H4 (cell line): ENCODE measurements at regions not wholly inside any gene's neighbourhood (a gene's known extent, or its start where the extent isn't known, plus 50 kb on each side); places are given as distances from the start of the nearest gene placed in this dataset.

ENCODE experiments used
- DNase-seq: peaks from one replicate; pipeline ENCODE4 v3.0.0-alpha.2; 2015; ENCODE audit warnings: low spot score

DNA sequence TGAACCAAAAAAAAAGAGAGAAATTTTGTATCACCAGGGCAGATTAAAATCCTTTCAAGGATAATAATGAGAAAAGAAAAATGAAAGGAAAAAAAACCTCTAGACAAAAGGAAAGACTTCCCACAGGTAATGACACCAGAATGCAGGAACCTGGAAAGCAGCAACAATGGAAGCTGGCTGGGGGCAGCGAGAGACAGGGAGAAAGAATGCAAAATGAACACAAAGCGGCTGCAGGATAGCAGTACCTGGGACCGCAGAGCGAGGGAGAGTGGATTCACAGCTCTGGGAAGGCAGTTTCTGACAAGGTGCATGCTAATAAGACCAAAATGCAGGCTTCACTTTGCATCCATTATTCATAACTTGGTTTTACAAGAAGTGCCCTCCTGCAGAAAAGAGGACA is 349.0 kb downstream of the SIPA1L2 start:
- DNase-seq, result no peak

DNA sequence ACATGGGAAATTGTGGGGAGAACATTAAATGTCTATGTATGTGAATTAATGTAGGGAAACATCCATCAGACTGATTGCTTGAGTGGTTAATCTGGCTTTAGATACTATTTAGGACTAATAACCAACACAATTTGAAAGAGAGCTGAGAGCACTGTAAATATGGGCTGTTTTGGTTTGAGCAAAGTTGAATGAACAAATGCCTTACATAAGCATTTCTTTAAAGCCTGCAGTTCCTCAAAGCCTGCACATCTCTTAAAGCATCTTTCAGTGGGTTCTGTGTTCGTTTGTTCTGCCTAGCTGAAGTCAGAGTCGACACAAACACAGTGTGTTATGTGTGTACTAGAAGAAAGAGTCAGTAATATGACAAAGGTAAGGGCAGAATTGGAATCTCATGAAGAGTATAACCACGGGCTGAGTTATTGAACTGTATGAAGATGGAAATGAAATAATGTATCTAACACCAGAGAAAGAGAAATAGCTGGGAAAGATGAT is 350.0 kb downstream of the SIPA1L2 start:
- DNase-seq, result no peak

GRCh38 chr1:232278925-232279324 is 351.0 kb downstream of the SIPA1L2 start:
- DNase-seq, result no peak

DNA sequence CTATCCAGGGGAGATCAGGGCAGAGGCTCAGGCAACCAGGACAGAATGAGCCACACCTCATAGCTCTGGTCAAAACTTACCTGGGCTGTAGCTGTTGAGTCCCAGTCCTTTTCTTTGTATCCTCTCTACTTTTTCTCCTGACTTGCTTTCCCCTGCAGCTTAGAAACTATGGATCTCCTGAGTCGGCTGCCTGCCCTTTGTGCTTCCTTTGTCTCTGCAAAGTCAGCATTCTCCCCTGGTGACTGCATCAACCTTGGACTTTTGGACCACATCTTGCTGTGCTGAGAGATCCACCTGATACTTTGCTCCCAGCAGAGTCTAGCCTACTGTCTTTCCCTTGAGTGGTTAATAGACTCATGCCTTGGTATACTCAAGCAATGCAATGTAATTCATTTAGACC is 353.3 kb downstream of the SIPA1L2 start:
- DNase-seq, result no peak

- DNase-seq, result no peak
Measured at GRCh38 chr1:232274999-232275710, 354.8 kb downstream of the SIPA1L2 start.

DNA sequence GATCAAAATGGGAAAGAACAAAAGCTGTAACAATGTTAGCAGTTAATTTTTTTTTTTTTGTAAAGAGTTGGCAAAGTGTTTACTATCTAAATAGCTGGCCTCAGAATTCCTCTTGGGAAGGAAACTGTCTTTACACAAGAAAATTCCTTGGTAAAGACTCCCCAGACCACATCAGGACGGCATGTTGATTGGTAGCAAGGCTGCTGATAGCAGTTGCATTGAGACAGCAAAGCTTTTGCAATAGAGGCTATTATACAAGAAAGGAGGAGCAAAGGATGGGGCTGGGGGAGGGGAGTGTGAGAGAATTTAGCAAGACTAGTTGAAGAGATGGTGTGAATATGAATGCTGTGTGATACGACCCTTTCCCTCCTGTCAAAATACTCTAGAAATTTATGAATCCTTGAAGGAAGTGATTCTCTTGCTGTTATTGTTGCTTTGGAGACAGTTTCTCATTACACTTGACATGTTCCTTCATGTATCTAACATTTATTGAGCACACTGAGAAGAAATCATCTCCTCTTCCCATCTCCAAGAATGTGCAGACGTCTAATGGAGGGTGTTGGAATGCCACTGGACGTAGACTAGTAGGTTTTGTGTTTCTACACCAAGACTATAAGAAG is 355.6 kb downstream of the SIPA1L2 start:
- DNase-seq, result no peak

GRCh38 chr1:232273011-232273410 is 356.9 kb downstream of the SIPA1L2 start:
- no peak for DNase-seq

- DNase-seq, result peak; percentile 87
Measured at GRCh38 chr1:232271991-232272589, 357.8 kb downstream of the SIPA1L2 start.

DNA sequence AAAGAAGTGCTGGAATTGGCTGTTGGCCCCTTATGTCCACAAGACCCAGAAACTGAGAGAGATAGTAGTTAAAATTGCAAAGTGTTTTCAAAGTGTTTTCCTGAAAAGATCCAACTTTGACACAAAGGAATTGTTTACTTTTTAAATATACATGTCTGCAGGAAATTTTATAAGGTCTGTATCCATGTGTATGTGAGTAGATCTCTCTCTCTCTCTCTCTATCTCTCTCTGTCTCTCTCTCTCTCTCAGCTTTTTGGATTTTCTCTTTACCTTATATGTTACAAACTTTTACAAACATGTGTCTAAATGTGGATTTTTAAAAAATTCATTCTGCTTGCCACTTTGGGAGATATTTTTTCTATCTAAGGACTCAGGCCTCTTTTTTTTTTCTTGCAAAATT is 358.6 kb downstream of the SIPA1L2 start:
- no peak for DNase-seq

DNA sequence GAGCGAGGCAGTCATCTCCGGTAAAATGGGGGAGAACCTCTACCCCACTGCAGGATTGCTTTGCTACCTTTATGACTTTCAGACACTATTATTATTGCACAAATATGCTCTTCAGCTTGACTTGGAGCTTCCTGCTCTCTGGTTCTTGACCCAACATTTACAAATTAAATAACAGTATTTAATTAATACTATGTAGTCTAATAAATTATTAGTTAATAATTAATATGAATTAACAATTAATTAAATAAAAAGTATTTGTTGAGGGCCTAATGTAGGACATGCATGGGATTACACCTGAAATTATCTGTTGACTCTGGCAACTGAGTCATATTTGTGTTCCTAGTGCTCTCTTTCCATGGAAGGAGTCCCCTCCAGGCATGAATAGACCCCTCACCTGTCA is 359.9 kb downstream of the SIPA1L2 start:
- DNase-seq, result no peak

DNA sequence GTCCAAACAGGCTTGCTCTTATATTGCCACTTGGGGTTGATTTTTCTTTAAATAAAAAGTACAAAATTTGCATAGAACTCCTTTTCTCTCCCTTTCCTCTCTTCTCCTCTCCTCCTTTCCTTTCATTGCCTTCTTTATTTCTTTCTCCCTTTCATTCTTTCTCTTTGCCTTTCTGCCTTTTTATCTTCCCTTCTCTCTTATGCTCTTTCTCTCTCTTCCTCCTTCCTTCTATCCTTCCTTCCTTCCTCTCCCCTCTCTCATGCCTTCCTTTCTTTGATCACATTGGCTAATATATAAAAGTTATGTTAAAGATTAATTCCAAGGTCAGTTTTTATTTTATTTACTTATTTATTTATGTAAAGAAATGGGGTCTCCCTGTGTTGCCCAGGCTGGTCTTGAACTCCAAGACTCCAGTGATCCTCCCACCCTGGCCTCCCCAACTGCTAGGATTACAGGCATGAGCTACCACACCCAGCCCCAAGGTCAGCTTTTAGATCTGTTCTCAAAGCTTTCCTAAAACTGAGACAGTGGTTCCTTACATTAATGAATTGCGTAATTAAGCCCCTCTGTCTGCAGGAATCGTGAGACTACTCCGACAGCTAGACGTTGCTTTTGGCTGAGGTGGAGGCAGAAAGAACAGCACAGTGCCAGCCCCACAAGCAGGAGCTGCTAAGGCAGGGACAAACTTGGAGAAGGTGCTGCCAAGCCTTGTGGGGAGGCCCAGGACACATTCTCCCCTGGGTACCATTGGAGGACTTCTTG is 361.9 kb downstream of the SIPA1L2 start:
- no peak for DNase-seq

- DNase-seq, result no peak
Measured at GRCh38 chr1:232267092-232267836, 362.7 kb downstream of the SIPA1L2 start.

- no peak for DNase-seq
Measured at GRCh38 chr1:232263452-232263851, 366.5 kb downstream of the SIPA1L2 start.

DNA sequence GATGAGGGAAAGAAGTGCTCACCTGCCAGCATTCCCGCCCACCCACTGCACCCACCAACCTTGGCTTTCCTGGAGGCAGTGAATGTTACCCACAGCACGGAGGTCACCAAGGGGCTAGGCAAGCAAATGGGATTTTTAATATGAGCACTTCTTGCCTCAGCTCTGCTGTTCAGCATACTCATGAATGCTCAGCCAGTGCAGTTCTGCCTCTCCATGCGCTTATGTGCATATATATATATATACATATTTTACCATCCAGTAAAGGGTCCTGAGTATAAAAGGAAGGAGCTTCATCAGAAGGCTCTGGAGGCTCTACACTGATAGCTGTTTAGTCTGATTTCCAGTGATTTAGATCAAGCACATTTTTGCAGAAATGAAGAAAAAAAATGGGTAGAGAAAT is 366.9 kb downstream of the SIPA1L2 start:
- no peak for DNase-seq

- no peak for DNase-seq
Measured at GRCh38 chr1:232260861-232261260, 369.1 kb downstream of the SIPA1L2 start.

DNA sequence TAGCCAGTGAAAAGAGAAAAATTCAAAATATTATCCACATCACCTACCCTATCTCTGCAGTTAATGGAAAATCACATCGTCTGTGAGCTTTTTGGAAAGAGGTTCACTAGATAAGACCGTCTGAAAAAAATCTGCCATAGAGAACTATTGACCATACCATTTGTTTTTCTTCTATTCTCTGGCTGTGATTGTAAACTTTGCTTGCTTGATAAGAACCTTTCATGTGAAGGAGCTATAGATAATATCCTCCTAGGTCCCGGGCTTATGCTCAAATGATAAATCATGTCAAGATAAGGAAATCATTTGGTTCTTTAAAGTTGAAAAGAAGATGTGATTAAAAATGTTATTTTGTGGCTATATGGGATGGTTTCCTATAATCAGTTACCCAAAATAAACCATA is 369.9 kb downstream of the SIPA1L2 start:
- DNase-seq, result no peak

- no peak for DNase-seq
Measured at GRCh38 chr1:232259333-232259732, 370.6 kb downstream of the SIPA1L2 start.

GRCh38 chr1:232252546-232253118 is 377.3 kb downstream of the SIPA1L2 start:
- DNase-seq, result no peak

- no peak for DNase-seq
Measured at GRCh38 chr1:232250838-232251237, 379.1 kb downstream of the SIPA1L2 start.

DNA sequence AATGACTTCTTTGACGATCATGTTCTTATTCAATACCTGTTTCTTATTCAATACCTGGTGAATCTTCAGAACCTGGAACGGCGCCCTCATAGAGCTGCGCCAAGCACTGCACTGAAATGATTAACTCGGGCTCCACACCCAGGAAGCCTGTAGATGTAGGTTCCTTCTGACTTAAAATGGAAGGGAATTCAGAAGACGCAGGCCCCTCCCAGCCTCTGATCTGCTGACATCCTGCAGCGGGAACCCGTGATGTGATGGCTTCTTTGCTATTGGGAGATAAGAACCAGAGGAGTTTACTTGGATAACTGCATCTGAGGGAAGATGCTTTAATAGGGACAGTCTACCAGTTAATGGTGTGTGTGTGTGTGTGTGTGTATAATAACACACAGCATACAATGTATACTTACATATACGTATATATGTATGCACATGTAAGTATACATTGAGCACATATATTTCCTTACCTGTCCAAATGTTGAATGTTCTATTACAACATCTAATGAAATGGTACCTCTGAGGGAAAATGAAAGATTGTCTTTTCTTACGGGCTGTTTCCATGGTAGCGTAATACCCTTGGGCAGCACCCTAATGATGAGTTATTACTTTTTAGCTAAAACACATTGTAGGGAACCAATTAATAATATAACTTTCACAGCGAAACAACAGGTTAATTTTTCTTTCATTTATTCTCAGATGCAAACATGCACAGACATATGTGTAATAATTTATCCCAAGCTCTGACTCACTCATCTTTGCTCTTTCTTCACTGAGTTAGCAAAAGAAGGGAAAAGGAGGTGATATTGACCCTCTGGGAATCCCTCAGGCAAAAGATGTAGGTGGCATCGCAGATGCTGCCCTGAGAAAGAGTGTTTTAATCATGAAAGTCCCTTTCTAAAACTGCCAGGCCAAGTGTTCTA is 379.8 kb downstream of the SIPA1L2 start:
- DNase-seq, result no peak
